Upper lobe of right lung (tissue), 1 donor: ENCODE measurements at regions not wholly inside any gene's neighbourhood (a gene's known extent, or its start where the extent isn't known, plus 50 kb on each side); places are given as distances from the start of the nearest gene placed in this dataset.

ENCODE experiments used
- ATAC-seq: fragments of 200-7000 bp; cut with Tn5 transposase; one replicate; pipeline ENCODE4 v1.9.1; 2020; ENCODE audit warnings: mild to moderate bottlenecking, moderate library complexity
- DNase-seq: peaks from one replicate; pipeline ENCODE4 v3.0.0-alpha.2; 2020
- H3K27ac ChIP-seq: fragments of 200-600 bp; one replicate; pipeline ENCODE4 v1.8.0; 2022
- H3K27me3 ChIP-seq: fragments of 200-600 bp; one replicate; pipeline ENCODE4 v1.8.0; 2022; ENCODE audit warnings: mild to moderate bottlenecking
- H3K36me3 ChIP-seq: fragments of 200-600 bp; one replicate; pipeline ENCODE4 v1.8.0; 2022
- H3K4me1 ChIP-seq: fragments of 200-600 bp; one replicate; pipeline ENCODE4 v1.8.0; 2022
- H3K4me3 ChIP-seq: fragments of 200-600 bp; one replicate; pipeline ENCODE4 v1.8.0; 2022; ENCODE audit warnings: mild to moderate bottlenecking
- H3K9me3 ChIP-seq: fragments of 200-600 bp; one replicate; pipeline ENCODE4 v1.8.0; 2022
- CTCF ChIP-seq: fragments of 200-600 bp; IDR thresholded peaks from one replicate; pipeline ENCODE4 v1.8.0; 2022; ENCODE audit warnings: antibody characterized with exemption
- intact Hi-C: fragments of 100-400 bp; cut with DNase I; formaldehyde crosslinking; loops from one replicate; pipeline ENCODE4 v1.11.0; 2022
- donor health status: DM: no; HTN: yes; CAD: no; lungs with severe emphysema.

GRCh38 chr18:38310936-38311335 lies 745.3 kb upstream of the CELF4 start:
- no peak for TF ChIP-seq CTCF
- Histone ChIP-seq H3K9me3 (no peaks in the 10 kb centered on the region), H3K4me3 (no peak overlapping the region), H3K27ac (no peak overlapping the region), H3K27me3 (no peaks in the 10 kb centered on the region), H3K36me3 (no peaks in the 10 kb centered on the region), H3K4me1 (no peaks in the 10 kb centered on the region)
- intact Hi-C loops: no loop called here
- no peak for DNase-seq
- ATAC-seq: no peak

GRCh38 chr18:38307914-38308313 lies 742.3 kb upstream of the CELF4 start:
- DNase-seq: no peak
- H3K9me3 ChIP-seq: no peaks in the 10 kb centered on the region
- intact Hi-C loops: no loop called here
- no peaks in the 10 kb centered on the region for H3K36me3 ChIP-seq
- ATAC-seq: no peak
- TF ChIP-seq CTCF: no peak
- H3K4me1 ChIP-seq: no peaks in the 10 kb centered on the region
- H3K27me3 ChIP-seq: no peaks in the 10 kb centered on the region
- no peak overlapping the region for H3K4me3 ChIP-seq
- H3K27ac ChIP-seq: no peak overlapping the region

GRCh38 chr18:38305961-38306360 lies 740.4 kb upstream of the CELF4 start:
- no peaks in the 10 kb centered on the region for H3K4me1 ChIP-seq
- no peak overlapping the region for H3K4me3 ChIP-seq
- H3K27me3 ChIP-seq: no peaks in the 10 kb centered on the region
- intact Hi-C loops: no loop called here
- no peak for TF ChIP-seq CTCF
- ATAC-seq (no peak), DNase-seq (no peak)
- H3K36me3 ChIP-seq: no peaks in the 10 kb centered on the region
- H3K9me3 ChIP-seq: no peaks in the 10 kb centered on the region
- H3K27ac ChIP-seq: no peak overlapping the region

- TF ChIP-seq CTCF: no peak
- Histone ChIP-seq H3K36me3 (no peaks in the 10 kb centered on the region), H3K9me3 (no peaks in the 10 kb centered on the region), H3K27ac (no peak overlapping the region), H3K27me3 (no peaks in the 10 kb centered on the region), H3K4me1 (no peaks in the 10 kb centered on the region), H3K4me3 (no peak overlapping the region)
- DNase-seq (no peak), ATAC-seq (no peak)
- intact Hi-C loops: no loop called here
These were observed 736.0 kb upstream of the CELF4 start for GRCh38 chr18:38301621-38302020.

- Histone ChIP-seq H3K9me3 (no peaks in the 10 kb centered on the region), H3K4me3 (no peak overlapping the region), H3K36me3 (no peaks in the 10 kb centered on the region), H3K27ac (no peak overlapping the region), H3K27me3 (no peaks in the 10 kb centered on the region), H3K4me1 (no peaks in the 10 kb centered on the region)
- no peak for TF ChIP-seq CTCF
- intact Hi-C loops: no loop called here
- DNase-seq (no peak), ATAC-seq (no peak)
These were observed 732.3 kb upstream of the CELF4 start for GRCh38 chr18:38297910-38298309.

GRCh38 chr18:38290229-38290628 lies 724.6 kb upstream of the CELF4 start:
- Histone ChIP-seq H3K27me3 (no peaks in the 10 kb centered on the region), H3K9me3 (no peaks in the 10 kb centered on the region), H3K4me1 (no peaks in the 10 kb centered on the region), H3K4me3 (no peak overlapping the region), H3K36me3 (no peaks in the 10 kb centered on the region), H3K27ac (no peak overlapping the region)
- intact Hi-C loops: no loop called here
- ATAC-seq: no peak
- no peak for DNase-seq
- TF ChIP-seq CTCF: no peak
